HEK293 (cell line): ENCODE measurements at regions not wholly inside any gene's neighbourhood (a gene's known extent, or its start where the extent isn't known, plus 50 kb on each side); places are given as distances from the start of the nearest gene placed in this dataset.

Experiments
- CTCF ChIA-PET: fragments of 350-600 bp; formaldehyde crosslinking; extraction: SDS; loops from one replicate; lab custom pipeline; 2021; ENCODE audit warnings: antibody characterized with exemption; lab: Yijun Ruan, JAX
- POLR2A ChIA-PET: fragments of 300-600 bp; formaldehyde crosslinking; extraction: SDS; loops from one replicate; lab custom pipeline; 2020; ENCODE audit warnings: antibody characterized with exemption, inconsistent platforms; lab: Yijun Ruan, JAX
- H3K27ac ChIP-seq: fragments of 200-500 bp; sonication (Bioruptor generic); 2 replicates; pipeline ENCODE4 v1.5.1; 2014; ENCODE audit warnings: low read depth, low read length, control low read depth, inconsistent platforms; ENCODE audit errors: extremely low read depth
- H3K36me3 ChIP-seq, 2 experiments: fragments of 200-500 bp in 1 of 2; sonication (Bioruptor generic) in 1 of 2; 1 replicate in 1 of 2; 2 replicates in 1 of 2; pipeline ENCODE4 v1.5.1; 2014 to 2017; ENCODE audit warnings: inconsistent platforms in 2 of 2, low read length in 2 of 2; ENCODE audit not compliant: control insufficient read depth in 2 of 2, insufficient read depth in 1 of 2
- H3K4me1 ChIP-seq: fragments of 200-500 bp; sonication (Bioruptor generic); 2 replicates; pipeline ENCODE4 v1.5.1; 2014; ENCODE audit warnings: mild to moderate bottlenecking, low read length, inconsistent platforms; ENCODE audit not compliant: control insufficient read depth, insufficient read depth
- H3K4me3 ChIP-seq: 2 replicates; pipeline ENCODE4 v1.5.1; 2011; ENCODE audit warnings: low read depth, mild to moderate bottlenecking, control low read depth, low read length, moderate library complexity
- H3K9me3 ChIP-seq: fragments of 200-500 bp; sonication (Bioruptor generic); 2 replicates; pipeline ENCODE4 v1.5.1; 2014; ENCODE audit warnings: low read depth, low read length, inconsistent platforms; ENCODE audit not compliant: control insufficient read depth, insufficient read depth
- GFI1B ChIP-seq: fragments of 450-650 bp; formaldehyde crosslinking; IDR thresholded peaks from 2 replicates; pipeline ENCODE4 v1.5.1; 2016; ENCODE audit warnings: missing biosample characterization, missing genetic modification characterization
- KLF17 ChIP-seq: fragments of 450-650 bp; formaldehyde crosslinking; IDR thresholded peaks from 2 replicates; pipeline ENCODE4 v1.5.1; 2016; ENCODE audit warnings: missing biosample characterization, missing genetic modification characterization
- MYNN ChIP-seq: fragments of 450-650 bp; formaldehyde crosslinking; IDR thresholded peaks from 2 replicates; pipeline ENCODE4 v1.5.1; 2016; ENCODE audit warnings: missing biosample characterization, missing genetic modification characterization, borderline replicate concordance
- PRDM10 ChIP-seq: fragments of 450-650 bp; formaldehyde crosslinking; IDR thresholded peaks from 2 replicates; pipeline ENCODE4 v1.5.1; 2016; ENCODE audit warnings: missing biosample characterization, missing genetic modification characterization
- PRDM6 ChIP-seq: fragments of 450-650 bp; formaldehyde crosslinking; IDR thresholded peaks from 2 replicates; pipeline ENCODE4 v1.5.1; 2017; ENCODE audit warnings: missing biosample characterization, missing genetic modification characterization
- SALL2 ChIP-seq: fragments of 450-650 bp; formaldehyde crosslinking; IDR thresholded peaks from 2 replicates; pipeline ENCODE4 v1.5.0; 2017; ENCODE audit warnings: missing biosample characterization, mild to moderate bottlenecking, missing genetic modification characterization, borderline replicate concordance
- SP2 ChIP-seq: fragments of 450-650 bp; formaldehyde crosslinking; IDR thresholded peaks from 2 replicates; pipeline ENCODE4 v1.5.1; 2016; ENCODE audit warnings: missing biosample characterization, missing genetic modification characterization
- TRIM28 ChIP-seq: IDR thresholded peaks from 2 replicates; pipeline ENCODE4 v1.6.1; 2011; ENCODE audit warnings: low read length, control low read depth, borderline replicate concordance
- YY2 ChIP-seq: fragments of 450-650 bp; formaldehyde crosslinking; IDR thresholded peaks from 2 replicates; pipeline ENCODE4 v1.5.1; 2016; ENCODE audit warnings: missing biosample characterization, missing genetic modification characterization
- ZBTB1 ChIP-seq: fragments of 450-650 bp; formaldehyde crosslinking; IDR thresholded peaks from 2 replicates; pipeline ENCODE4 v1.5.1; 2016; ENCODE audit warnings: missing biosample characterization, missing genetic modification characterization
- ZBTB21 ChIP-seq: fragments of 450-650 bp; formaldehyde crosslinking; IDR thresholded peaks from 2 replicates; pipeline ENCODE4 v1.5.1; 2017; ENCODE audit warnings: missing biosample characterization, missing genetic modification characterization
- ZNF132 ChIP-seq: fragments of 450-650 bp; formaldehyde crosslinking; IDR thresholded peaks from 2 replicates; pipeline ENCODE4 v1.5.1; 2017; ENCODE audit warnings: missing biosample characterization, missing genetic modification characterization, borderline replicate concordance
- ZNF133 ChIP-seq: fragments of 450-650 bp; formaldehyde crosslinking; IDR thresholded peaks from 2 replicates; pipeline ENCODE4 v1.5.1; 2016; ENCODE audit warnings: missing biosample characterization, missing genetic modification characterization
- ZNF155 ChIP-seq: fragments of 450-650 bp; formaldehyde crosslinking; IDR thresholded peaks from 2 replicates; pipeline ENCODE4 v1.5.1; 2016; ENCODE audit warnings: missing biosample characterization, missing genetic modification characterization
- ZNF175 ChIP-seq: fragments of 450-650 bp; formaldehyde crosslinking; IDR thresholded peaks from 2 replicates; pipeline ENCODE4 v1.5.1; 2016; ENCODE audit warnings: missing biosample characterization, missing genetic modification characterization
- ZNF2 ChIP-seq: fragments of 450-650 bp; formaldehyde crosslinking; IDR thresholded peaks from 2 replicates; pipeline ENCODE4 v1.5.1; 2016; ENCODE audit warnings: missing biosample characterization, missing genetic modification characterization
- ZNF37A ChIP-seq: fragments of 450-650 bp; IDR thresholded peaks from 2 replicates; pipeline ENCODE4 v1.5.1; 2018; ENCODE audit warnings: missing biosample characterization, missing genetic modification characterization
- ZNF48 ChIP-seq: fragments of 450-650 bp; formaldehyde crosslinking; IDR thresholded peaks from 2 replicates; pipeline ENCODE4 v1.5.1; 2016; ENCODE audit warnings: missing biosample characterization, missing genetic modification characterization
- ZNF521 ChIP-seq: fragments of 450-650 bp; formaldehyde crosslinking; IDR thresholded peaks from 2 replicates; pipeline ENCODE4 v1.5.1; 2017; ENCODE audit warnings: missing biosample characterization, mild to moderate bottlenecking, missing genetic modification characterization
- ZNF555 ChIP-seq: fragments of 450-650 bp; formaldehyde crosslinking; conservative IDR thresholded peaks from 2 replicates; pipeline ENCODE4 v1.5.1; 2017; ENCODE audit warnings: missing biosample characterization, mild to moderate bottlenecking, missing genetic modification characterization, inconsistent platforms
- ZNF623 ChIP-seq: fragments of 450-650 bp; formaldehyde crosslinking; IDR thresholded peaks from 2 replicates; pipeline ENCODE4 v1.5.1; 2016; ENCODE audit warnings: missing biosample characterization, missing genetic modification characterization
- ZNF645 ChIP-seq: fragments of 450-650 bp; formaldehyde crosslinking; IDR thresholded peaks from 2 replicates; pipeline ENCODE4; 2016; ENCODE audit warnings: missing biosample characterization, missing genetic modification characterization
- ZNF658 ChIP-seq: fragments of 450-650 bp; formaldehyde crosslinking; IDR thresholded peaks from 2 replicates; pipeline ENCODE4; 2016; ENCODE audit warnings: missing biosample characterization, missing genetic modification characterization
- ZNF692 ChIP-seq: fragments of 450-650 bp; formaldehyde crosslinking; IDR thresholded peaks from 2 replicates; pipeline ENCODE4 v1.5.1; 2016; ENCODE audit warnings: missing biosample characterization, missing genetic modification characterization
- ZNF785 ChIP-seq: fragments of 450-650 bp; formaldehyde crosslinking; IDR thresholded peaks from 2 replicates; pipeline ENCODE4 v1.5.1; 2016; ENCODE audit warnings: missing biosample characterization, missing genetic modification characterization
- TF ChIP-seq, protein P1 (sequence below): fragments of 450-650 bp; formaldehyde crosslinking; IDR thresholded peaks from 2 replicates; pipeline ENCODE4 v1.5.1; 2017; ENCODE audit warnings: missing biosample characterization, missing genetic modification characterization

- TF ChIP-seq ZNF48 (tag by site-specific recombination) = no peak
- no peak for TF ChIP-seq PRDM6 (tag by site-specific recombination)
- TF ChIP-seq ZNF133 (tag by site-specific recombination) = no peak
- no peak for TF ChIP-seq ZNF175 (tag by site-specific recombination)
- TF ChIP-seq ZNF555 (tag by site-specific recombination) = no peak
- no peak for TF ChIP-seq ZNF521 (tag by site-specific recombination)
- TF ChIP-seq MYNN (tag by site-specific recombination) = no peak
- TF ChIP-seq ZNF155 = no peak
- TF ChIP-seq SALL2 = no peak
- no peak for TF ChIP-seq PRDM10
- no peak for TF ChIP-seq ZBTB1 (tag by site-specific recombination)
- TF ChIP-seq ZNF645 = no peak
- TF ChIP-seq ZNF37A = no peak
- TF ChIP-seq GFI1B (tag by site-specific recombination) = no peak
- no peak for TF ChIP-seq ZNF658 (tag by site-specific recombination)
- no peak for TF ChIP-seq YY2 (tag by site-specific recombination)
- TF ChIP-seq, protein P1, sequence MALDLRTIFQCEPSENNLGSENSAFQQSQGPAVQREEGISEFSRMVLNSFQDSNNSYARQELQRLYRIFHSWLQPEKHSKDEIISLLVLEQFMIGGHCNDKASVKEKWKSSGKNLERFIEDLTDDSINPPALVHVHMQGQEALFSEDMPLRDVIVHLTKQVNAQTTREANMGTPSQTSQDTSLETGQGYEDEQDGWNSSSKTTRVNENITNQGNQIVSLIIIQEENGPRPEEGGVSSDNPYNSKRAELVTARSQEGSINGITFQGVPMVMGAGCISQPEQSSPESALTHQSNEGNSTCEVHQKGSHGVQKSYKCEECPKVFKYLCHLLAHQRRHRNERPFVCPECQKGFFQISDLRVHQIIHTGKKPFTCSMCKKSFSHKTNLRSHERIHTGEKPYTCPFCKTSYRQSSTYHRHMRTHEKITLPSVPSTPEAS = no peak
- TF ChIP-seq, all 188 proteins: peak for 0
- ChIA-PET POLR2A (no interaction called here), CTCF (no interaction called here)
- Histone ChIP-seq H3K4me3 (no peak overlapping the region), H3K36me3 (no peaks in the 10 kb centered on the region), H3K27ac (no peak overlapping the region), H3K4me1 (no peaks in the 10 kb centered on the region), H3K9me3 (no peaks in the 10 kb centered on the region)
Measured at GRCh38 chr3:168336276-168336675, 240.6 kb upstream of the GOLIM4 start.

- CTCF ChIA-PET = no interaction called here
- no peak overlapping the region for H3K27ac ChIP-seq
- no peaks in the 10 kb centered on the region for H3K4me1 ChIP-seq
- no peaks in the 10 kb centered on the region for H3K9me3 ChIP-seq
- H3K4me3 ChIP-seq = no peak overlapping the region
- H3K36me3 ChIP-seq = no peaks in the 10 kb centered on the region
- TF ChIP-seq ZNF692 (tag by site-specific recombination) = no peak
- no peak for TF ChIP-seq ZBTB21 (tag by site-specific recombination)
- no peak for TF ChIP-seq ZNF2 (tag by site-specific recombination)
- TF ChIP-seq ZNF623 (tag by site-specific recombination) = no peak
- TF ChIP-seq ZNF132 (tag by site-specific recombination) = no peak
- TF ChIP-seq TRIM28 = no peak
- no peak for TF ChIP-seq SP2 (tag by site-specific recombination)
- TF ChIP-seq ZNF785 (tag by site-specific recombination) = no peak
- no peak for TF ChIP-seq KLF17 (tag by site-specific recombination)
- TF ChIP-seq, all 188 proteins: peak for 0
- POLR2A ChIA-PET = no interaction called here
Measured at GRCh38 chr3:168333410-168333935, 237.7 kb upstream of the GOLIM4 start.
